SH-SY5Y (cell line): ENCODE measurements at regions not wholly inside any gene's neighbourhood (a gene's known extent, or its start where the extent isn't known, plus 50 kb on each side); places are given as distances from the start of the nearest gene placed in this dataset.

ENCODE experiments used
- GATA2 ChIP-seq: IDR thresholded peaks from 2 replicates; pipeline ENCODE4 v1.6.1; 2011; ENCODE audit warnings: mild to moderate bottlenecking, low read depth, low read length
- GATA3 ChIP-seq: IDR thresholded peaks from 2 replicates; pipeline ENCODE4 v1.6.1; 2011; ENCODE audit warnings: low read depth, mild to moderate bottlenecking, low read length, moderate library complexity

DNA sequence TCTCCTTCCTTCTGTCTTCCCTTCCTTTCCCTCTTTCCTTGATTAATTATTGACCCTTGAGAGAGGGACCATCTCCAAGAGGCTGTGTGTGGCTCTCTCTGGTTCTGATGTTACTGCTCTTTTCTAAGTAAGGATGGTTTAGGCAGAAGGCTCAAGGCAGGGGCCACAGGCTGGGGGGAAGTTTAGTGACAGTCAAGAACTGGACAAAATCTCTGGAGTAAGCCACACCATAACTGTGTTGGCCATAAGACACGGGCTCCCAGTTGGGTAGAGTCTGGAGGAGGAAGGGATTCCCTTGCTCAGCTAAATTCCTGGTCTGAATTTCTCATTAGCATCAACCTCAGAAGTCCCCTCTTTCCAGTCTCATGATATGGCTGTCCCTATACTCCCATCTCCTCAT lies 74.7 kb downstream of the BUD13 start:
- TF ChIP-seq GATA2 (no peak), GATA3 (no peak)

DNA sequence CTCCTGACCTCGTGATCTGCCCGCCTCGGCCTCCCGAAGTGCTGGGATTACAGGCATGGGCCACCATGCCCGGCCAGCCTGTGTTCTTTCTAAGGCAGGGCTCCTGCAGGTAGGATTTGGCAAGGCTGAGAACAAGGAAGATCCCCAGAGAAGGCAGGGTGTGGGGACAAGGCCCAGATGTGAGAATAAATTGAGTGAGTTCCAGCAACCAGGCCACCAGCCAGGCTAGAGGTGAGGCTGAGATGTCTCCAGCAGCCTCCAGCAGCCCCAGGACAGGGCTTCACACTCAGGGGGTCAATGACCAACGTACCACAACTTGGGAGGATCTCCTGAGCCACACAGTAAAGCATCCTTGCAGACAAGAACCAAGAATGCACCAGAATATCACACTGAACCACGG lies 75.1 kb downstream of the BUD13 start:
- TF ChIP-seq GATA3 (no peak), GATA2 (no peak)

DNA sequence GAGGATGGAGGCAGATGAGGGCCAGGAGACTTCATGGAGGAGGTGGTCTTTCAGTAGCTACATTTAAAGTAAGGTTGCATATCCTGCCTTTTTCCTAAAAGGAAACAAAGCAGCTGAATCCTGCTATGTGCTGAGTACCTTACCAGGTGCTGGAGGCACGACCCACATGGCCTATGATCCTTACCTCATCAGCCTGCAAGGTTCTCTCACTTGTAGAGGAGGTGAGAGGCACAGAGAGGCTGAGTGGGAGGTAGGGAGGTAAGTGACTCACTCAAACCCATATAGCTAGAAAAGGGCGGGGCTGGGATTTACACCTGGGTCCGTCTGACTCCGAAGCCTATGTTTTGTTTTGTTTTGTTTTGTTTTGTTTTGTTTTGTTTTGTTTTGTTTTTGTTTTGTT lies 75.8 kb downstream of the BUD13 start:
- no peak for TF ChIP-seq GATA2

DNA sequence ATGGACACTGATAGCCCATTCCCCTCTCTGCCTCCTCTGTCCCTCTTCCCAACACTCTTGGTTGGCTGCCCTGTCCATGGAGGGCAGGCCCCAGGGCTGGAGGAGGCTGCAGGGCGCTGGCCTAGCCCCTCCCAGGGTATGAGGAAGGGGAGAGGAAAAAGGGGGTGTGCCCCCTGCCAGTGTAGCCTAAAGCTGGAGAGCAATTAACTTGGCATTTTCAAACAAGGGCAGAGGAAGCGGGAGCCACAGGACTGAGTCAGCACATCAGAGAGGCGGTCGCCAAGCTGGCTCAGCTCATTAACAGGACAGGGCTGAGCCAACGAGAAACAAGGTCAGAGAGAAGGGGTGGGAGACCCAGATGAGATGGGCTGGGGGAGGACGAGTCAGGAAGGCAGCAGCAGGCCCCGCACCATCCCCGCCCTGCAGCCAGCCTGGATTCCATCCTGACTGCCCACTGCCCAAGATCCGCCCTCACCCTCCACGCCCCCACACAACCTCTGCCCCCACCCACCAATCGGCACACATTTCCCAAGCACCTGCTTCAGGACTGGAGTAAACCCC lies 76.3 kb downstream of the BUD13 start:
- TF ChIP-seq GATA3 (no peak), GATA2 (no peak)

DNA sequence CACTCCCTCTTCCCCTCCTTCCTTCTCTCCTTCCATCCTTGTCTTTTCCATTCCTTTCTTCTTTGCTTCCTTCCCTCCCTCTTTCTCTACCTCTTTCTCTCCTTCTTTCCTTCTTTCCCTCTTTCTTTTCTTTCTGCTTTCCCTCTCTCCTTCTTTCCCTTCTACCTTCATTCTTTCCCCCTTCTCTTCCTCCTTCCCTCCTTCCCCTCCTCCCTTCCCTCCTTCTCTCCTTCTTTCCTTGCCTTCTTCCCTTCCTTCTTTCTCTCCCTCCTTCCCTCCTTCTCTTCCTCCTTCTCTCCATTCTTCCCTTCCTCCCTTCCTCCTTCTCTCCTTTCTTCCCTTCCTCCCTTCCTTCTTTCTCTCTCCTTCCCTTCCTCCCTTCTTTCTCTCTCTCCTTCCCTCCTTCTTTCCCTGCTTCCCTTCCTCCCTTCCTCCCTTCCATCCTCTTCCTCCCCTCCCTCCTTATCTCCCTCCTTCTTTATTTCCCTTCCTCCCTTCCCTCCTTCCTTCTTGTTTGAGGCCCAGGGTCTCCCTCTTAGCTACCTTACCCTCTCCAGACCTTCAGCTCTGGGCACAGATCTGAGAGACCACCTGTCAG lies 77.0 kb downstream of the BUD13 start:
- TF ChIP-seq GATA3 (no peak), GATA2 (no peak)

DNA sequence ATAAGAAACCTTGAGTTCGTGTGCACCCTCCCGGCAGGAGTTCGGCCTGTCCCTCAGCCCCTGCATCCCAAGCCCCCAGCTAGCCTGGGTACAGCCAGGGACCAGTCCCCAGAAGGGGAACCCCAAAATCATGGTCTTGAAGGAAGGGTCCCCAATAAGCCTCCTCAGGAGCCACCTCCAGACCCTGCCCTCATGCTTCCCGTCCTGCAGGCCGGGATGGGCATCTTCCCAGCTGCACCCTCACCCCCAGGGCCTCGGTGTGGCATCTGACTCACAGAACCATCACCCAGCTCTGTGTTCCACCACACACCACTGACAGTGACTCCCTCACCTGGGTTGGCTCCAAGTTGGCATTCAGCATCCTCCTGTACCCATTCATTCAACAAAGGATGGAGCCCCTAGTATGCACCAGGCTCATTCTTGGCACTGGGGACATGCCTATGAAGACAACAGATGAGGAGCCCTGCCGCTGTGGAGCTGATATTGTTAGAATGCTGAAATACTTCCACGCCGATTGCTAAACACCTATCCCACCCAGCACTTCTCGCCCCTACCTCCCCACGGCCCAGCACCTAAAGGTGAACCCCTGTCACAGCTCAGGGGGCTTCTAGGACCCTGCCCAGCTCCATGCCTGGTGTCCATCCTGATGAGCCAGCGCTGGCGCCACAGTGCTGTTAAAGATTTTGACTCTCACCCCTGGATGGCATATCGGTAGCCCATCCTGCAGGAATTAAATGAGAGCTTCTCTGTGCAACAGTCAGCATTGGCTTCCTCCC lies 77.8 kb downstream of the BUD13 start:
- no peak for TF ChIP-seq GATA2
- no peak for TF ChIP-seq GATA3

DNA sequence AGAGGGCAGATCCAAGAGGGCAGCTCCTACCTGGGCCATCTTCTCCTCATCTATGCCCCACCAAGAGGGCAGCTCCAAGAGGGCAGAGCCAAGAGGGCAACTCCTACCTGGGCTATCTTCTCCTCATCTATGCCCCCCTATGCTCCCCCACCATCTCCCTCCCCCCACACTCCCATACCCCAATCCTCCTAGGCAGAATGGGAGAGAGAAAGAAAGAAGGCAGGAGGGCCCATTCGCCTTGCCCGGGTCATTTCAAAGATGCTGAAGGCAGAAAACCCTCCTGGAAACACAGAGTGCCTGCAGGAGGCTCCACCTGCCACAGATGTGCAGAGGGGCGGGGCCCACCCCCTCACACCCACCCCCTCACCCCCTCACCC lies 78.5 kb downstream of the BUD13 start:
- TF ChIP-seq GATA3 (no peak), GATA2 (no peak)

DNA sequence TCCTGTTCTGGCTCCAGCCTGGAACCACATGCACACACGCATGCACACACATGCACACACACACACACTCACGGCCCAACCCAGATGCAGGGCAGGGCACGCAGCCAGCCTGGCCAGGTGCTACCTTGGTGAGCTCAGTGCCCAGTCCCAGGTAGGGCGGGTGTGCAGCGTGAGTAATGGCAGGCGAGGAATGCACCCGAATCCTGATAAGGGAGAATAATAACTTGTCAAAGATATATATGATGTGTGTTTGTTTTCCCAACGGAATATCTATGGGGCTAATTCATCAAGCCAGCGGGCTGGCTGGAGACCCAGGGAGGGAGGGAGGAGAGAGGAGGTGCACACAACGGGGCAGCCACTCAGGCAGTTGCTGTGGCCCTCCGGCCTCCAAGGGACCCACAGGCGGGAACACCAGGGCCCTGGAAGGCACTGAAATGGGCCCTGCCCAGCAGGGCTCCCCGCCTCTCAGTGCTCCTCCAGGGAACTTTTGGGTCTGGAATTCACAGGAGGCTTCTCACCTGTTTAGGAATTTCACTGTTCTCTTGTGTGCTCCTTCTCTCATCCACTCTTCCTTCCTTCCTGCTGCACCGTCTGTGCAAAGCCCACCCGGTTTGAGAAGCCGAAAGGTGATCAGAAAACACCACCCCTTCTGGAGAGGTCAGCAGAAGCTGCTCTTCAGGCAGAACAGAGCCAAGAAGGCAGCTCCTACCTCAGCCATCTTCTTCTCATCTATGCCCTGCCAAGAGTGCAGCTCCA lies 79.0 kb downstream of the BUD13 start:
- no peak for TF ChIP-seq GATA3
- TF ChIP-seq GATA2: no peak

DNA sequence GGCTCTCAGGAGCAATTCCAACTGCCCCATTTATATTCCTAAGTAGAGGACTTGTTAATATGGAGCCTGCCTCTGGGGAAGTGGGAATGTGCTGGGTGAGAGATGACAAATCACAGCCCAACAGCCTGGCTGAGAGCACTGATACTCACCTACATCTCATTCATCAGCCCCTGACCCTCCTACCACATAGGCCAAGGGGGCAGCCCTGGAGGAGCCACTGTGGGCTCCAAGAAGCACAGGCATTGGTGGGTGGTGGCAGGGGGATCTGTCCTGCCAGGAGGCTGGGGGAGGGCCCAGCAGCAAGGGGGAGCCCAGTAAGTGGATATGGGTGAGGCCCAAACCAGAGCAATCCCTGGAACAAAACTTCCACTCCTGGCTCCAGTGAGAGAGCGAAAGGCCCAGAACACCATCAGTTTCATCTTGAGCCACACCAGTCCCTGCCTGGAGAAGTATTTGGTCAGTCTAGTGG lies 79.7 kb downstream of the BUD13 start:
- no peak for TF ChIP-seq GATA2
- no peak for TF ChIP-seq GATA3

DNA sequence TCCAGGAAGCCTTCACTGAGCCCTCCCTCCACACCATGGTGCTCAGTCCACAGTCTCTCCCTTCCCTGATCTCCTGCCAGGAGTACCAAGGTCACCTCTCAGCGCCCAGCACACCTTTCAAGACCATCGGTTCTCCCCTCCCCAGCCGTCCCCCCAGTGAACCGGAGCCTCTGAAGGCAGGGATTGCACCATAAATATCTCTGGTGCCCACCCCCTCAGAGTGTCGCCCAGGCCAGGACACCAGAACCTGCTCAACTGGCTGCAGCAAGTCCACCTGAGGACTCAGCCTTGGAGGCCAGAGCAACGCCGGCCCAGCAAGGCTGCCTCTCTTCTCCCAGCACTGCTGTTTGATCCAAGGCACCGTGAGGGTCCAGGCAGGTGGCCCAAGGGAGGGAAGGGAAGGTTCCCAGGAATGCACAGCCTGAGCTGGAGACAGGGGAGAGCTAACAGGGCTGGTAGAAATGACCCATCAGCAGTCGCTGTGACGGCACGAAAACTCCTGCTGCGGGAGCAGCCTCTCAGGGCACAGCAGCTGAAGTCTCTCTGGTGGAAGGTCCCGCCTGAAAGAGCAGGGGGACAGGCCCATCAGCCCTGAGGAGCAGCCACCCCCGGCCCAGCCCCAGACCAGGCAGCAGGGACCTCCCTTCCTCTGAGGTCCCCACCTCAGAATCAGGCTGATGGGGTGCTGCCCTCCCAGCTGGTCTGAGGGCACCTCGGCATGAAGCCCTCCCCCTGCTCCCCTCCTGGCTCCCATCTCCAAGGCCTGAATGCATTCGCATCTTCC lies 80.3 kb downstream of the BUD13 start:
- TF ChIP-seq GATA2 (no peak), GATA3 (no peak)

DNA sequence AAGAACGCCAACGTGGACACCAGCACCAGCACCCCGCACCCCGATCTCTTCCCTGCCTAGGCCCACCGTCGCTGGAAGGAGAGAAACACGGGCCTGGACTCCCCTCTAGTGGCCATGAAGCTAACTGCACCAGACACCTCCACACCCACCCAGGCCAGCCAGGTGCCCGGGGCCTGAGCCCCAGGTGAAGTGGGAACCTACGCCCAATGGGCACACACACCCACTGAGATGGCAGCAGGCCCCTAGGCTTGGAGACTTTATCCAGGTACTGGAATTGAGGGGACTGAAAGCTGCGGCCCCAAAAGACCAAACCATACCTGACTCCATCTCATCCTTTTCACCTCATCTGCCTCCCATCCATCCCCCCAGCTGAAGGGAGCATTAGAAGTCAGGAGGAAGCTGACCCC lies 81.0 kb downstream of the BUD13 start:
- no peak for TF ChIP-seq GATA3
- TF ChIP-seq GATA2: no peak

DNA sequence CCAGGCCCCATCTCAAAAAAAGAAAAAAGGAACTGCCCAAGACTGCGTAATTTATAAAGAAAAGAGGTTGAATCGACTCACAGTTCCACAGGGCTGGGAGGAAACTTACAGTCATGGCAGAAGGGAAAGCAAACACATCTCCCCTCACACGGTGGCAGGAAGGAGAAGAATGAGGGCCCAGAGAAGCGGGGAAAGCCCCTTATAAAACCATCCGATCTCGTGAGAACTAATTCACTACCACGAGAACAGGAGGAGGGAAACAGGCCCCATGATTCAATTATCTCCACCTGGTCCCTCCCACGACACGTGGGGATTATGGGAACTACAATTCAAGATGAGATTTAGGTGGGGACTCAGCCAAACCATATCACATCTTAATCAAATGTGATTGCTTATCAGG lies 82.2 kb downstream of the BUD13 start:
- TF ChIP-seq GATA3 (no peak), GATA2 (no peak)

DNA sequence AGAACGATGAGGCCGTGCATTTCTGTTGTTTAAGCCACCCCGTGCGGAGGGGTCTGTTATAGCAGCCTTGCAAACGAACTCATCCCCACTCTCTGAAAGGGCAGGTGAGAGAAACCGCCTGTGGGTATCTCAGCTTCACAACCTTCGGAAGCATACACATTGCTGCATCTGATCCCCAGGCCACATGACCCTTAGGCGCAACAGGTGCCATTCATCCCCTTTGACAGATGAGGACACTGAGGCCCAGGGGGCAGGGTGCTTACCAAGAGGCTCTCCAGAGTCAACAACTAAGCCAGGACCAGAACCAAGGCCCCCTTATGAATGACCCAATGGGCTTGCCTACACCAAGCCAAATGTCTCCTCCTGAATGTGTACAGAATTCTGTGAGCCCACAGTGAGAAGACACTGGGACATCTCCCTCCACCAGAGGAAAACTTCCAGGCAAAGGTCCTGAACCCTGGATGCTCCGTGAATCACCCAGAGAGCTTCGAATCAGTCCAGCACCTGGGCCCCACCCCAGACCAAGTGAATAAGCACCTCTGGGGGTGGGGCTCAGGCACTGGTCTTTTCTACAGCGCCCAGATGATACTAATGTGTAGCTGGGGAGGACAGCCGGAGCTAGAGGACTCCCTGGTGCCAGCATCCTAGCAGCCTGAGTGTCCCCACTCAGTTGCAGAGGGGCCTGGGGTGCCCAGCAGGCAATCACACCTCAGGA lies 83.2 kb downstream of the BUD13 start:
- TF ChIP-seq GATA3 (no peak), GATA2 (no peak)
